Stimulated activated CD8-positive, alpha-beta memory T cell treated with anti-CD3 and anti-CD28 coated beads, Interleukin-15, amount 100 ng/mL, for 24 hours (primary cell): ENCODE measurements at regions not wholly inside any gene's neighbourhood (a gene's known extent, or its start where the extent isn't known, plus 50 kb on each side); places are given as distances from the start of the nearest gene placed in this dataset.

ENCODE experiments used
- DNase-seq: peaks from one replicate; pipeline ENCODE4 v3.0.0-alpha.2; 2020; ENCODE audit warnings: low read depth

GRCh38 chr2:204049635-204050034, 113.1 kb downstream of the ICOS start:
- no peak for DNase-seq

- no peak for DNase-seq
Observed at GRCh38 chr2:204050681-204051080, 114.1 kb downstream of the ICOS start.

DNA sequence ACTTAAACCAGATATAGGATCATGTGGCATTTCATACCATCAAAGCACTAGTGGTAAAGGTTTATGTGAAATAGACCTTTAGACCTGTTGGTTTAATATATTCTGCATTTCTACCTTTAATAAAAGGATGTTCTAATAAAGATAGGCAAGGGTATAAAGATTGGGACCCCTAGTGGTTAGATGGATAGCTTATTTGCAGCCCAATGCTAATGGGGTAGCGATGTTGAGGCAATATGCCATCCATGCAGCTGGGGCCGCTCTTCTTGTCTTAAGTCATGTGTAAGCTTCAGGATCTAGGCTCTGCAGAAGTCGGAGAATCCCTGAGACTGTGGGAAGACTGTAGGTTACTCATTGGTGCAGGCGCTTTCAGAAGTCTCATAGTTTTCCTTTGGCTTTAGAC, 114.9 kb downstream of the ICOS start:
- no peak for DNase-seq

- DNase-seq = no peak
Observed at GRCh38 chr2:204051984-204052556, 115.5 kb downstream of the ICOS start.

DNA sequence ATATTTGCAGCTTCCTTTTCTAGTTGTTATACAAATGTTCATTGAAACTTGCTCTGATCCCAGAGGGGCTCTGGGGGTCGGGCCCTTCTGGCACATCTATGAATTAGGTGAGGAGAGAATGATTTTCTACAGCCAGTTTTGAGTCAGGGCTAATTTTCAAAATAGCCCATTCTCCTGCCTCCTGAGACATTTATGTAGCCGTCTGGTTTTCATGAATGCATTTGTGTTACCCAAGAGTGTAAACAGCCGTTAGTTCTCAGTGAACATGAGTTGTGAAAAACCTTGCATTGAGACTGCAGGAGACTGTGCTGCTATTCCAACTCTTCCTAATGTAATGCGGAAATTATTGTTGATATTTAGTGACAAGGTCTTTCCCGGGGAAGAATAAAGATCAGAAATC, 122.5 kb downstream of the ICOS start:
- no peak for DNase-seq

GRCh38 chr2:204060841-204061240, 124.3 kb downstream of the ICOS start:
- no peak for DNase-seq

- DNase-seq = no peak
Observed at GRCh38 chr2:204061241-204061640, 124.7 kb downstream of the ICOS start.

DNA sequence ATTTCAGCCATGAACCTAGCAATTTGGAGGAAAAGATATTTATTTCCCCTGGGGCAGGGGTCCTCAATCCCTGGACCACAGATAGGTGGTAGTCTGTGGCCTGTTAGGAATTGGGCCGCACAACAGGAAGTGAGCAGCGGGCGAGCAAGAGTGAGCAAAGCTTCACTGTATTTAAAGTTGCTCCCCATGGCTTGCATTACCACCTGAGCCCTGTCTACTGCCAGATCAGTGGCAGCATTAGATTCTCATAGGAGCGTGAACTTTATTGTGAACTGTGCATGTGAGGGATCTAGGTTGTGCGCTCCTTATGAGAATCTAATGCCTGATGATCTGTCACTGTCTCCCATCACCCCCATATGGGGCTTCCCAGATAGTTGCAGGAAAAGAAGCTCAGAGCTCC, 127.6 kb downstream of the ICOS start:
- DNase-seq = no peak

GRCh38 chr2:204065566-204065965, 129.0 kb downstream of the ICOS start:
- DNase-seq = no peak

- DNase-seq = no peak
Observed at GRCh38 chr2:204066051-204066450, 129.5 kb downstream of the ICOS start.

DNA sequence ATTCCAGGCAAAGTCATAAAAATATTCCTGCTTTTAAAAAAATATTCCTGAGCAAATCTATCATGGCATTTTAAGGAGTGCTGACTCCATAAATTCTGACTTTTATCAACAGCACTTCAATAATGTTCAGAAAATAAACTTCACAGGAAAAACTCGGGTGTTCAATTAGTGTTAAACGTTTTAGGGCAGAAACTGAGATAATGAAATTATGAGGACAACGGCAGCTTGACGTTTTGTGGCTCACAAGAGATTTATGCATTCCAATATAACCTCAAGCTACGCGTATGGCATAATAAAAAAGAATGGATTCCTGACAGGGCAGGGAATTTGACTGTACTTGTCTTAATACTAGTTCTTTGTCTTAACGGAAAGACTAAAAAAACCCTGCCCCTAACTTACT, 133.2 kb downstream of the ICOS start:
- DNase-seq = no peak

DNA sequence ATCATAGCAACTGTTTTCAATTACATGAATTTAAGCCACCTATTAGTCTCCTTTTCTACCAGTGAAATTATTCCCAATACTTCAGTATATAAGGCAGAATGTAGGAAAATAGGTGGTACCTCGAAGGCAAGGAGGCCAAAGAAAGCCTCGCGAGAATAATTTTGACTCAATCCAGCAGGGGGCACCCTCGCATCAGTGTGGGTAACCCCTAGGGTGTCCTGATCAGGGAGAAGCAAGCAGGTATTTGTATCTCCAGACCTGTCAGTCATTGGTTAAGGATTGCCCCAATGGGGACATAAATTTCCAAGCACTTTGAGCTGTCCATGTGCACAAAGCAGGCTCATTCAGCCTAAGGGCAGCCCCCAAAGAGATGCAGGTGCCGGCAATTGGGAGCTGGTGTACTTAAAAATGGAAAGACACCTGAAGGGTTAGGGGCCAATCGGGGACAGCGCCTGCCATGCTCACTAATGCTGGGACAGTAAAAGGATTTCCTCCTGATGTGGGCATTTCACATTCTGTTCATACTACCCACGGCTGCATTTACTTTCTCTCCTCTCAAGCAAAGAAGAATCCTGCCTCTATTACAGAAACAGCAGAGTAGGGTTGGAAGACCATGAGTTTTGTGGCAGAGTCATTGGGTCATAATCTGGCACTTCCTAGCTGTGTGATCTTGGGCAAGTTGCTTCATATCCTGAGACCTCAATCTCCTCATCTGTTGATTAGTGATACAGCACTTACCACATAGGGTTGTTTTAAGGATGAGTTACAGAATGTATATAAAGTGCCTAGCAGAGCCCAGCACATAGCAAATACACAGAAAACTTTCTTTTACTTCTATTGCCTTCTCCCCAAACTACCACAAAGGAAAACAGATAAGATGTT, 136.1 kb downstream of the ICOS start:
- peak; percentile 46 for DNase-seq

GRCh38 chr2:204074456-204074855, 137.9 kb downstream of the ICOS start:
- no peak for DNase-seq

GRCh38 chr2:204078003-204078698, 141.6 kb downstream of the ICOS start:
- DNase-seq = no peak

GRCh38 chr2:204081487-204082425, 145.2 kb downstream of the ICOS start:
- DNase-seq = no peak

GRCh38 chr2:204086167-204086566, 149.6 kb downstream of the ICOS start:
- no peak for DNase-seq

DNA sequence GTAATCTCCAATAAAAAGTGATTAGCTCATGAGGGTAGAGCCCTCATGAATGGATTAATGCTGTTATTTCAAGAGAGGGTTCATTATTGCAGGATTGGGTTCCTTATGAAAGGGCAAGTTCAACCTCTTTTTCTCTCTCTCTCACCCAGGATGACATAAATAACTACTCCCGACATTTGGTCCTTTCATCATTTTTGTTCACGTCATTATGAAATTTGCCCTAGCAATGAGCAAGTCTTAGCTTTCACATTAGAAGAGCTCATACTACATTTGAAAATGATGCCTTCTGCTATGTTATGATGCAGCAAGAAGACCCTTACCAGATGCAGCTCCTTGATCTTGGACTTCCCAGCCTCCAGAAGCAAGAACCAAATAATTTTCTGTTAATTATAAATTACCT, 152.5 kb downstream of the ICOS start:
- no peak for DNase-seq

DNA sequence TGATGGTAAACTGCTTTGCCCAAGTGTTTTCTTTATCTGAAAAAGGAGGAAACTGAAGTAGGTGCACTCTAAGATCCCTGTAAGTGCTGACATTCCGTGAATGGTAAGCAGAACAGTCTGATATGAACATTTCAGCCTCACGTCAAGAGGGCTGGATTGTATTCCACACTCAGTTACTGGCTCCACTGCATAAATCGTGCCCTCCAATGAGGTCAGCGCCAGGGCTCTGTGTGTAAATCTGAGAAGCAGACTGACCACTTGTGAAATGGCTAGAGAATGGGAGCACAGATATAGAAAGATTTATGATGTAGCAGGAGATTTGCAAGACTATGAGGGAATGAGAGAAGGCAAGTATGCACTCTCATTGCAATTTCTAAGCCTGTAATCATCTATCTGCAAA, 153.0 kb downstream of the ICOS start:
- DNase-seq = no peak

DNA sequence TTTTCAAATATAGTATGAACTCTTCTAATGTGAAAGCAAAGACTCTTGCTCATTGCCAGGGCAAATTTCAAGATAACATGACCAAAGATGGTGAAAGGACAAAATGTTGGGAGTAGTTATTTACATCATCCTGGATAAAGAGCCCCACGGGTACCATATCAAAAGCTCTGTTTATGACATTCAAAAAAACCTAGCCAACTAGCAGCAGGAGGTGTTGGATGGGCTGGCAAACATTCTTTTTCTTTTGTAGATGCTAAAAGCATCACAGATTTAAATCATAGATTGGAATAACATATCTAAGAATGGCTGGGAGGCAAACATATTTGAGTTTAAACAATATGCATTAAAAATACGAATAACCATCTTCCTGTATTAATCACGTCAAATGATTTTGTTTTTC, 153.5 kb downstream of the ICOS start:
- no peak for DNase-seq

DNA sequence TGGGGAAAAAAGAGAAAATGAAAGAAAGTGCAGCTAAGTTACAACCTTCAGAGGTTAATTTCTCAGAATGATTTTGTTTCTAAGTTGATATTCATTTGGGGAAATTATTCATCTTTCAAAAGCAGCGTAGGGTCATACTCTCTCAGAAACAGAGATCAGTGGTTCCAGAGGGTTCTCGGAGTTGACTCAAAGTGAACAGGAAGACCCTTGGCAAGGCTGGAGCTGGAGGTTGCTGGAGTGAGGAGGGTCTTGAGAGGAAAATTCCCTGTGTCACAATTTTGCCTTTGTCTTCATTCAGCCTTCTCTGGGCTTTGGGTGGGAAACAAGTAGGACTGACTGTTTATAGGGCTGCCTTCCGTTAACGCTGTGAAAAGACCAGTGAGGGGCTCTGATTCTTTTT, 168.2 kb downstream of the ICOS start:
- no peak for DNase-seq

DNA sequence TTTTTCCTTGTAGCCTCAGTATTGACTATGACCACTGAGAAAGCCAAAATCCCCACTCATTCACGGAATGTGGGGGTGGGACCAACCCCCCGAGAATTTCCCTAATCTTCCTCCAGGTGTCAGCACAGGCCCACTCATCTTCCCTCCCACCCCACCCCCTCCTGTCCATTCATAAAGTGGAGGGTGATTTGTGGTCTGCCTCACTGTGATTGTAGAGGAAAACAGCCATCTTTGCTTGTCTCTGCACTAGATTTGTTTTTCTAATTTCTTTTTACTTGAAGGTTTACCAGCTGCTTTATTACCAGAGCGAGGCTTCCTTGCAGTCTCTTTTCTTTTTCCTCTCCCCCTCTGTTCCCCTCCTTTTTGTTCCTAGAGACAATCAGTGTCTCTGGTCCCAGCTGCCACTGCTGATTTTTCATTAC, 171.8 kb downstream of the ICOS start:
- no peak for DNase-seq

GRCh38 chr2:204108781-204109295, 172.3 kb downstream of the ICOS start:
- DNase-seq = no peak
